ENCODE measurements at regions not wholly inside any gene's neighbourhood (a gene's known extent, or its start where the extent isn't known, plus 50 kb on each side); places are given as distances from the start of the nearest gene placed in this dataset.
A peak's percentile ranks its signal among the peaks of the same experiment; 100 is the strongest.

GRCh38 chr4:137124278-137124932 is 407.9 kb downstream of the PCDH18 start:
- H3K4me1 ChIP-seq (ENCODE audit: control insufficient read depth, insufficient read depth, low read length) = no peaks in the 10 kb centered on the region; the same call in 1 of the 2 replicates
- intact Hi-C loops (cut with micrococcal nuclease; ENCODE audit: unreplicated experiment) (loop anchor here (10.0 kb wide), 1 partner anchor 410 kb away; the partner anchor contains the start of gene PCDH18), in situ Hi-C loops (cut with HindIII; ENCODE audit: low pct_unique_long_range_greater_than_20kb, low sequenced_read_pairs) (no loop called here)
- BruUV-seq (replicated peaks) = no TSS peak
- ATAC-seq (peak; percentile 95), DNase-seq (ENCODE audit: low read depth, low spot score) (peak; percentile 10)
- POLR2A ChIA-PET = no interaction called here
- no peak for TF ChIP-seq POLR2AphosphoS5 (IDR thresholded peaks at IDR 0.05; ENCODE audit: low read depth, low read length)
- no peak for TF ChIP-seq TCF7L2 (IDR thresholded peaks at IDR 0.05; ENCODE audit: low read depth, low read length)
- peak; percentile 57; the same call in 1 of the 2 replicates for TF ChIP-seq CTCF (IDR thresholded peaks at IDR 0.05)
- no peak for TF ChIP-seq REST (IDR thresholded peaks at IDR 0.05; ENCODE audit: insufficient read depth in 1 of 2, low read depth in 2 of 2, low read length in 1 of 2)
- TF ChIP-seq SIN3A (IDR thresholded peaks at IDR 0.05; ENCODE audit: borderline replicate concordance, insufficient read depth, low read depth, low read length) = no peak
- no peaks in the 10 kb centered on the region for H3K27me3 ChIP-seq (ENCODE audit: control insufficient read depth, insufficient read depth, low read length)
- CTCF ChIA-PET = interaction anchor here (0.7 to 1.4 kb wide), 2 partner anchors 407 to 911 kb away, joined by 3 to 4 read pairs; partner anchors contain the start of gene PCDH18
- no peaks in the 10 kb centered on the region for H3K36me3 ChIP-seq (ENCODE audit: control insufficient read depth, insufficient read depth, low read length)
- peak overlapping the region in 1 of 2 experiments; percentile 5; a peak in 1 of 4 replicates for H3K4me3 ChIP-seq (ENCODE audit: low read depth in 2 of 2, low read length in 2 of 2)
- H3K9me3 ChIP-seq (ENCODE audit: control insufficient read depth, insufficient read depth, low read depth, low read length) = no peaks in the 10 kb centered on the region
- H3K27ac ChIP-seq (ENCODE audit: low read length) = peak overlapping the region; percentile 39; the same call in 1 of the 2 replicates

- H3K9me3 ChIP-seq (ENCODE audit: control insufficient read depth, insufficient read depth, low read depth, low read length) = no peaks in the 10 kb centered on the region
- H3K4me3 ChIP-seq (ENCODE audit: low read depth in 2 of 2, low read length in 2 of 2) = no peak overlapping the region
- H3K27me3 ChIP-seq (ENCODE audit: control insufficient read depth, insufficient read depth, low read length) = no peaks in the 10 kb centered on the region
- H3K27ac ChIP-seq (ENCODE audit: low read length) = no peak overlapping the region
- BruUV-seq (replicated peaks) = no TSS peak
- ChIA-PET POLR2A (no interaction called here), CTCF (no interaction called here)
- in situ Hi-C loops (cut with HindIII; ENCODE audit: low pct_unique_long_range_greater_than_20kb, low sequenced_read_pairs) = no loop called here
- intact Hi-C loops (cut with micrococcal nuclease; ENCODE audit: unreplicated experiment) = loop anchor here (10.0 kb wide), 1 partner anchor 412 kb away; the partner anchor contains the start of gene PCDH18
- H3K4me1 ChIP-seq (ENCODE audit: control insufficient read depth, insufficient read depth, low read length) = no peaks in the 10 kb centered on the region; the same call in 1 of the 2 replicates
- ATAC-seq (no peak), DNase-seq (ENCODE audit: low read depth, low spot score) (no peak)
- no peak for TF ChIP-seq SIN3A (IDR thresholded peaks at IDR 0.05; ENCODE audit: borderline replicate concordance, insufficient read depth, low read depth, low read length)
- no peaks in the 10 kb centered on the region for H3K36me3 ChIP-seq (ENCODE audit: control insufficient read depth, insufficient read depth, low read length)
Measured at GRCh38 chr4:137122876-137123275, 409.4 kb downstream of the PCDH18 start.

GRCh38 chr4:137116144-137116543 is 416.1 kb downstream of the PCDH18 start:
- in situ Hi-C loops (cut with HindIII; ENCODE audit: low pct_unique_long_range_greater_than_20kb, low sequenced_read_pairs) = no loop called here
- Histone ChIP-seq H3K4me3 (ENCODE audit: low read depth in 2 of 2, low read length in 2 of 2) (no peak overlapping the region), H3K9me3 (ENCODE audit: control insufficient read depth, insufficient read depth, low read depth, low read length) (no peaks in the 10 kb centered on the region), H3K27ac (ENCODE audit: low read length) (no peak overlapping the region), H3K27me3 (ENCODE audit: control insufficient read depth, insufficient read depth, low read length) (no peaks in the 10 kb centered on the region), H3K36me3 (ENCODE audit: control insufficient read depth, insufficient read depth, low read length) (no peaks in the 10 kb centered on the region), H3K4me1 (ENCODE audit: control insufficient read depth, insufficient read depth, low read length) (no peaks in the 10 kb centered on the region)
- ATAC-seq = no peak
- POLR2A ChIA-PET = no interaction called here
- no TSS peak for BruUV-seq (replicated peaks)
- no peak for TF ChIP-seq POLR2AphosphoS5 (IDR thresholded peaks at IDR 0.05; ENCODE audit: low read depth, low read length)
- TF ChIP-seq TCF7L2 (IDR thresholded peaks at IDR 0.05; ENCODE audit: low read depth, low read length) = no peak
- TF ChIP-seq SIN3A (IDR thresholded peaks at IDR 0.05; ENCODE audit: borderline replicate concordance, insufficient read depth, low read depth, low read length) = no peak
- TF ChIP-seq CTCF (IDR thresholded peaks at IDR 0.05) = no peak
- no peak for TF ChIP-seq REST (IDR thresholded peaks at IDR 0.05; ENCODE audit: insufficient read depth in 1 of 2, low read depth in 2 of 2, low read length in 1 of 2)
- intact Hi-C loops (cut with micrococcal nuclease; ENCODE audit: unreplicated experiment) = no loop called here
- CTCF ChIA-PET = no interaction called here
- DNase-seq (ENCODE audit: low read depth, low spot score) = no peak

Data from Panc1 (cell line).